HG03196 (cell line): ENCODE measurements at regions not wholly inside any gene's neighbourhood (a gene's known extent, or its start where the extent isn't known, plus 50 kb on each side); places are given as distances from the start of the nearest gene placed in this dataset.
A peak's percentile ranks its signal among the peaks of the same experiment; 100 is the strongest.

Experiments
- ATAC-seq: cut with Tn5 transposase; IDR thresholded peaks from one replicate; pipeline ENCODE4 v1.9.1; 2021; ENCODE audit not compliant: unreplicated experiment

DNA sequence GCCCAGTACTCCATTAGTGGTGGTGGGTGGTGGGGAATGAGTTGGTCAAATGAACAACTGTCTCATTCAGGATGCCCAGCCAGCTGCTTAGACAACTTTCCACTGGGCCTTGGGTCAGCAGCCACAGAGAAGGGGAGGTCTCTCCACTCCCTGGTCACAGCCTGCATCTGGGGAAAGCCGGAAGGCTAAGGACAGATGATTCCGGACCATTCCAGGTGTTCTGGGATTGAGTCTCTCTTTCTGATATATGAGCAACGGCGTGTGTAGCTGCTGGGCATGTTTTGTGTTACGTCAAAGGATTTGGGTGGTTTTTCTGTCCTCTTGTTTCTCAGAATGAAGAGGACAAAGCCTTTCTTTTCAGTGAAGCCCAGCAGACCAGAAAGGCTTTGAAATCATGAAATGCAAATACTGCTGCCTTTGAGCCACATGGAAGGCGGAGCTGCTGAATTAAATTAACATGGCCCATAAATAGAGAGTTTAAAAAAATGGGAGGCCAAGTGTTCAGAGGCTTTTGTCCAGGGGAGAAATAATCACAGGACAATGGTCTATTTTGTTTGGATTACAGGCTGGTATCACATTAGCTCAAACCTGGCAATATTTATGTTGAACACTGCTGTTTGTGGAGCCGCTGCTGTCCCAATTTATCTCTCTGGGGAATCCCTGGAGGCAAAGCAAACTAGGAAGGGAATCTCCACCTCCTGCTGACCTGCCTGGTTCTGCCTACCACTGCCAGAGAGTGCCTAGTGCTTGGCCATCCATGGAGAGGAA lies 234.4 kb upstream of the E2F8 start:
- peak; percentile 70 for ATAC-seq

- no peak for ATAC-seq
Observed at GRCh38 chr11:19474211-19474610, 233.5 kb upstream of the E2F8 start.

- ATAC-seq, result no peak
Observed at GRCh38 chr11:19472679-19473078, 231.9 kb upstream of the E2F8 start.

GRCh38 chr11:19467904-19468303 lies 227.2 kb upstream of the E2F8 start:
- ATAC-seq, result no peak

DNA sequence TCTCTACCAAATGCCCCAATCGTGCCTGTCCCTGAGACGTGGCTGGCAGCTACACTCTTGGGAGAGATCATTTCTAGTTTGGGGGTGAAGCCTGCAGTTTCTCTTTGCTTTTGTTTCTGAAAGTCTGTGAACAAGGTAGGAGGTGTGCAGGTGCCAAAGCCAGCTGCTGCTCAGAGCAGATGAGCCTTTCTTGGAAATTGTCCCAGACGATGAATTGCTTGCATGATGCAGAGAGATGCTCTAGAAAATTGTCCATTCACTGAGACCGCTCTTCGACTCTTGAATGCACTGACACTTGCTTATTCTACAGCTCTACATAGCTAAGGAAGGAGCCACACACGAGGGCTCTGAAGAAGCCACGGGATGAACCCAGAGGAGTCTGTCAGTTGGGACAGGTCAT lies 225.6 kb upstream of the E2F8 start:
- ATAC-seq, result no peak

- ATAC-seq, result no peak
Observed at GRCh38 chr11:19463976-19464375, 223.2 kb upstream of the E2F8 start.

DNA sequence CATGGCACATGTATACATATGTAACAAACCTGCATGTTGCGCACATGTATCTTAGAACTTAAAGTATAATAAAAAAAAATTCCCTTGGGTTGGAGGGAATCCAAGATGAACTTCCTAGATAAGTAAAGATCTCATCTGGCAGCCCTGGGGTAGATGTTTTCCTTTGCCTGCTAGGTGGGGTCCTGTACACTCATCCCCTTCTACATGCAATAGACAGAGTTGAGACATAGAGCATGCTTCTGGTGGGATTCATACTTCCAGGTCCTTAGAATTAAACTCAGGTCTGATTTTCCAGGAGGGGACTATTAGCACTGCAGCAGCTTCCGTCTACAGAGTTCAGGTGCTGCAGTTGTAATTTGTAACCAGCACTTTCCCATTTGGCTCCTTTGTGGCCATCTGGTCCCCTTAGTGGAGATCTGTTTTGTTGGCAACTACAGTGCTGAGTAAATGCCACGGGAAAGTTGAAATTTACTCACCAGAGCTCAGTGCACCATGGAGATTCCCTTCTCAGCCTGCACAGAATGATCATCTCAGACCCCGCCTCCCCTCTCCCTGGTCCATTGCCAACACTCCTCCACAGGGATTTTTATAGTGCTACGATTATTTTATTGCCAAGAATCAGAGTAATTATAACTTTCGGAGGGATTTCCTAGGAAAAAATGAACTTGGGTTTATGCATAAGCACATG lies 220.1 kb upstream of the E2F8 start:
- ATAC-seq, result no peak

DNA sequence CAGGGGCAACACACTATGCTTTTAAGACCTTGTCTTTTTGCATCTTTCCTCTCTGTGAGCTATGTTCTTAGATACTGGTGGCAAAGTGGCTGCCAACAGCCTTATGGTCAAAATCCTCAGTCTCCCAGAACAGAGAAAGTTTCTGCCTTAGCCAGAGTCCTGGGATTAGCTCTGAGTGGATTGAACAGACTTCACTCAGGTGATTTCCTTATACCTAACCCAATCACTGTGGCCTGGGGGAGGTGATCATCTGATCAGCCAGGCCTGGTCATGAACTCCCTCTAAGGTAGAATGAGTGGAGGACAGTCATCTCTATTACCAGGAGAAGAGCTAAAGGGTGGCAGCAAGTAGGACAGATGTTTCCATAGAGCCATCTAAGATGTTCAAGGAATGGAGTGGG lies 218.5 kb upstream of the E2F8 start:
- no peak for ATAC-seq

DNA sequence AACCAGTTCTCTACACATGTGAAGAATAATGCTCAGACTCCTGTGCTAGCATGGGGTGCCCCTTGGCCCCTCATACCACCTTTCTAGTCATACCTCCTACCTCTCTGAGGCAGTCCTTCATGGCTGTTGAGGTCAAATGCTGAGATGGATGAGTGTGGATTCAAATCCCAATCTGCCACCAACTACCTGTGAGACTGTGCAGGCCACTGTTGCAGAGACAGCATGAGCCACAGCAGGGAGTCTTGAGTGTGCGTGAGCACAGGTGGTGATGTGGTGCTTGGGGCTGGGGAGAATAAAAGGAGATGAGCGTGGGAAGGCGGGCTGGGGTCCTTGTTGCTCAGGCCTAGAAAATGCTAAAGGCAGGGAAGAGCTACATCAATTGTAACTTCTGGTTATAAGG lies 218.0 kb upstream of the E2F8 start:
- ATAC-seq, result no peak

GRCh38 chr11:19458231-19458630 lies 217.5 kb upstream of the E2F8 start:
- ATAC-seq, result no peak

DNA sequence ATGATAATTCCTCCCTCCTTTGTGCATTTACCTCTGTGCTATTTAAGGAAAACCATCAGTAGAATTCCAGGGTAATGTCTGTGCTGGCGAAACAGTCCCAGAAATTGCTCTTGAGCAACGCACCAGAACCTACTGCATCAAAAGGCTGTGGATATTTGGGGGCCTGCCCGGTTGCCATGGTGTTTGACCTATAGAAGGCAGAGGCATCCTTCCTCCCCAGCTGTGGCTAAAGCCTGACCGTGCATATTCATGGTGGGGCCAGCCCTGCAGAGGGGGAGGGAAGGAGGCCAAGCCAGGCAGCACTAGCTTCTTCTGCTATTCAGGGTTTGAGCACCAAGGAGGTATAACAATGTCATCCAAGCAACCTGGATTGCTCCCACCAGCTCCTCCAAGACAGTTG lies 215.0 kb upstream of the E2F8 start:
- no peak for ATAC-seq

DNA sequence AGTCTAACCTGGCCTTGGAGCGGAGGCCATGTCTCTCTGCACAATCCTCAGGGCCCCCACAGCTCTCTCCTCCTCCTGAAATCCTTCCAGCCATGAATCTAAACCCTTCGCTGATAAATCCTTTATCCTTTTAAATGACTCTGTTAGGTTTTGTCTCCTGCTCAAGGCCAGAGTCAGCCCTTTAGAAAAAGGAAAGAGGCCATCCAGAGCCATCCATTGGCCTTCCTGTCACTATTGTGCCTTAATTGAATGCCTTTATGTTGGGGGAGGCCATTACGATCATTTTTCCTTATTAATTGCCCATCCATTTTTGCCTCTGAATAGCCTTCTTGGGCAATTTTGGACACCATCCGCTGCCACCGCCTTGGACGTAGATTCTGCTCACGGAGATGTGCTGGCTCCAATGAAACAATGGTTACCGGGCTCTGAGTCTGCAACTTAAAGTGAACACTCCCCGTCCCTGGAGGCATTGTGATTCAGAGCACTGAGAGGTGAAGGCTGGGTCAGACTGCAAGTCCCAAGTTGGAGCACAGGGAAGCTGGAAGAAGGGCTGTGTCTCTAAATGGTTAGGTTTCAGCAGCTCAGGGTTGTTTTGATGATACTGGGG lies 213.0 kb upstream of the E2F8 start:
- ATAC-seq, result no peak

DNA sequence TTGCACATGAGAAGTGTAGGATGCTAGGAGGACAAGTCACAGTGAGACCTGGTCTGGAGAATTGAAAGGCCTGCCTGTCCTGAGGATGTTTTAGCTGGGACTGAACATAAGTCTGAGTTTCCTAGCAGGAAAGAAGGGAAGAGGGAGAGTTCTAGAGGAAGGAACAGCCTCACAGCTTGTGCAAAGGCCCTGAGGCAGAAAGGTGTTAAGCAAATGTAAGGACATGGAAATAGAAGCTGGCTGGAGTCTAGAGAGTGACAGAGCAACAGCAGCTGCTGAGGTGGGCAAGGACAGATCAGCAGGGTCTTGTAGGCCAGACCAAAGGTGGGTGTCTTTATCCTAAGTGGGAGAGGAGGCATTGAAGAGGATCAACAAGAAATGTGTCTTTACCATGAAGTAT lies 210.9 kb upstream of the E2F8 start:
- ATAC-seq, result no peak

DNA sequence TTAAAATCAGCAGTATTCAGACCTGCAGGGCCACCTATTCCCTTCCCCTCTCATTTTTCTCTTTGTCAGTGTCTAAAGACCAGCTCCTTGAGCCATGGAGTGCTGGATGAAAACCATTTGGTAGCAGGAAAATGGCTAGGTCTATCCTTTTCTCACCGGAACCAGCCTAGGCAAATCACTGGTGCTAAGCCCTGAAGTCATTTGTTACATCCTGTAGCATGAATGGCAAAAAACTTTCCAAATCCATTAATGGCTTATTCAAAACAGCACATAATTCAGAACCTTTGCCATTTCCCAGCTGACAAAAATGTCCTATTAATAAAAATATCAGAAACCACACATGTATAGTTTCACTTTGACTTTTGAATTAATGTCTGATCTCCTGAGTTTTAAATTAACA lies 209.5 kb upstream of the E2F8 start:
- ATAC-seq, result no peak

GRCh38 chr11:19448651-19449050 lies 207.9 kb upstream of the E2F8 start:
- no peak for ATAC-seq

DNA sequence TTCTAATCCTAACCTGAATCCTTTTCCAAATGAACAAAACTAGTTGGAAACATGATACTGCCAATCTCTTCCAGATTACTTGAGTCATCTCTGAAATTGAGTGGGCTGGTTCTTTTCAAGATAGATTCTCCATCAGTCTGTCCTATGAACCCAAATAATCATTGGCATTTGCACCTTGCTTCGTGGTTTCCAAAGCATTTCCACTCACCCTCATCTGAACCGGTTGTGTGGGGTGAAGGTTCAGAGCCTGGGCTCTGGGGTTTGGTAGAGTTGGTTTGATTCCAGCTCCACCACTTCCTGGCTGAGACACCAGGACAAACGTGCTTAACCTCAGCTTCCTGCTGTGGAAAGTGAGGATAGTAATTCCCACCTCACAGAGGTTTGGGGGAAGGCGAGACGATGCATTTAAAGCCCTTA lies 206.4 kb upstream of the E2F8 start:
- no peak for ATAC-seq

GRCh38 chr11:19445771-19446170 lies 205.0 kb upstream of the E2F8 start:
- no peak for ATAC-seq

DNA sequence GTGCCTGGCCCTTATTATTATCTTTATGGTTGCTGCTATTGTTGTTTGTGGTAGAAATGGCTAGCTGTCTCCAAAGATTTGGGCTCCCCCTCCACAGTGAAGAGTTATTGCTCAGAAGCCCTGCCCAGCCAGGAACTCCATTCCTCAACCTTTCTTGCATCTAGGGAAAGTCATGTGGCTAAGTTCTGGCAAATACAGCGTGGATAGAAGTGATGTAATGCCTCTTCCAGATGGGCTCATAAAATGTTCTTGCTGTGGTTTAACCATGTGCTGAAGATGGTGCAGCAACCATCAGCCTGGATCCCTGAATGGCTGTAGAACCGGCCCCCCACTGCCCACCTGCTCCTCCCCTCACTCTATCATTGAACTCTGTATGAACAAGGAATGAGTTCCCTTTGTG lies 203.5 kb upstream of the E2F8 start:
- ATAC-seq, result no peak

DNA sequence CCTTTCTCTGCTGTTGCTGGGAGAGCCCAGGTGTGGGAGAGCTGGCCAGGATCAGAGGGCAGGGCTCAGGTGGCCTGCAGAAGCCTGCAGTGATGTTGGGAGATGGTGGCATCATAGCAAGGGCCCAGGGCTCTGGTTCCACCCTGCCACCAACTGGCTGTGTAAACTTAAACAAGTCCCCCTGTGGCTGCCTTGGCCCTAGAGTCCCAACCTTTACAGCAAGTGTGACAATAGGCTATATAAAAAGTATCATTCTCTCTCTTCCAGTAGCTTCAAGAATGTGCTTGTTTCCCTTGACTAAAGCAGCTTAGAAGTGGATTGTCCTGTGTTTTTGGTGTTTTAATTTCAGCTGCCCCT lies 201.8 kb upstream of the E2F8 start:
- no peak for ATAC-seq

GRCh38 chr11:19441752-19442553 lies 201.2 kb upstream of the E2F8 start:
- peak; percentile 91 for ATAC-seq

DNA sequence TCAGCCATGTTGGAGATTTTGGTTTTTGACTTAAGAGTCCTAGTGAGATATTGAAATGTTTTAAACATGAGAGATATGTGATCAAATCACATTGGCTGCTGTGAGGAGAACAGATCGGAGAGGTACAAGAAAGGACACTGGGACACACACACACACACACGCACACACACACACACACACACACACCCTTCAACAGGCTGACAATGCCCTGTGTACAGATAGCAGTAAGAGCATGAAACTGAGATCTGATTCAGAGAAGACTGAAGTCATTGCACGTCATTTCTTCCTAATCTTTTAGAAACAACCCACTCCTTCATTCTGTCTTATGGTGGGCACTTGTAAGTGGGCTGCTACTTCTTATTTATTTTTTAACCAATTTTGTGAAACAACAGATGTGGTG lies 200.5 kb upstream of the E2F8 start:
- ATAC-seq, result no peak

GRCh38 chr11:19437760-19438159 lies 197.0 kb upstream of the E2F8 start:
- no peak for ATAC-seq
